Activated CD4-positive, CD25-positive, alpha-beta regulatory T cell treated with anti-CD3 and anti-CD28 coated beads, Interleukin-2, amount 50 U/mL, for 16 hours (primary cell): ENCODE measurements at regions not wholly inside any gene's neighbourhood (a gene's known extent, or its start where the extent isn't known, plus 50 kb on each side); places are given as distances from the start of the nearest gene placed in this dataset.

Experiments used
- DNase-seq: peaks from one replicate; pipeline ENCODE4 v3.0.0-alpha.2; 2020; ENCODE audit warnings: low read depth, low spot score

GRCh38 chr6:53417141-53417540, 68.4 kb upstream of the ELOVL5 start:
- no peak for DNase-seq

- DNase-seq = no peak
These were observed 64.6 kb upstream of the ELOVL5 start for GRCh38 chr6:53413326-53413725.

DNA sequence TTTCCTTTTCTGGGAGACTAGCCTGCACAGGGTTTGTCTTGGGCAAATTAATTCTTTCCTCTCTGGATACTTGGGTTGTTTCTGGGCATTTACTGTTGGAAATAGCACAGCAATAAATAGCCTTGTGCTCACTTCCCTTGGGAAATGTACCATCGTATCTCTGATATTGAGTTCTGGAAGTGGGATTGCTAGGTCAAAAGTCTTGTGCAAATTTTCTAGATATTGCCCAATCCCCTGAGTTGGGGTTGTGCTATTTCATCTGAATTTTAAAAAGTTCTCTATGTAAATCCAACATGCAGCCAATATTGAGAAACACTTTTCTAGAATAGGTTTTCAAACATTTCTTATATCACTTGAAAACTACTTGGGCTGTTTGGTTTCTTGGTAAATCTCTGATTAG, 64.0 kb upstream of the ELOVL5 start:
- no peak for DNase-seq

DNA sequence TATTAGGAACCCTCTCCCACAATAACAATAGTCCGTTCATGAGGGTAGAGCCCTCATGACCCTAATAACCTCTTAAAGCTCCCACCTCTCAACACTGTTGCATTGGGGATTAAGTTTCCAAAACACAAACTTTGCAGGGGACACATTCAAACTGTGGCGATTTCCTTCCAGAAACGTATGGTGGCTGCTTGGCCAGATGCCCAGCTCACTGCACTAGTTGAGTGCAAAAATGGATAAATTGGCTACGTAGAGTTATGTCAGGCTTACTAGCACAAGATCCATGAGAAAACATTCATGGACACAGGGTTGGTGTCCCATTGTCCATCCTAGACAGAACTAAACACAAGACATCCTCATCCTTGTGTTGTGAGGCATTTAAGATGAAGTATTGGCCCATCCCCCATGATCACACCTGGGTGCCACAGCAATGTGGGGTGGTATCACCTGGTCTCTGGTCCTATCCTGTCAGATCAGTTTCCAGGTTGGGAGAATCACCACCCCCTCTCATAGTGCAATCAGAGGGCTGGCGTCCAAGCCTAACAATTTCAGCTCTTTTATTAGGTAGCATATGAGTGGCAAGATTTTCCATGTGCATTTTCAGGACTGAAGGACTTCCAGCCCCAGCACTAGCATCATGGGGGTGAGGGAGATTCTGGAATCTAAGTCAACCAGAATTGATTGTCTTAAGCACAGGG, 63.4 kb upstream of the ELOVL5 start:
- DNase-seq = no peak

DNA sequence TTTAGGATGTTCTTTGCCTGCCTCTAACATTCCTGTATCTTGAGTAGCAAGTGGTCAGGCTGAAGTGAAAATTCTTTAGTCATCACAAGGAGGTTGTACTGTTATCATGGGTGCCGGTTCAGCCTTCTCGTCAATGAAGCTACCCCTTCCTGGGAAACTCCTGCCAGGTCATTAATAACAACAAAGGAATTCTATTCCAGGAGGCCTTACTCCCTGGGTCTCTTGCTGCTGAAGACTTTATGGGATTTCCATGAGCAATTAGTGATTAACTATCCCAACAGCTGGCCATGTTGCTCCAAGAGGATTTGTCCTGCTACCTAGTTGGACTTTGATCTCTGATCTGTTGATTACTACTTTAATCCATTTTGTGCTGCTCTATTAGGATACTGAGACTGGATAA, 62.7 kb upstream of the ELOVL5 start:
- no peak for DNase-seq

DNA sequence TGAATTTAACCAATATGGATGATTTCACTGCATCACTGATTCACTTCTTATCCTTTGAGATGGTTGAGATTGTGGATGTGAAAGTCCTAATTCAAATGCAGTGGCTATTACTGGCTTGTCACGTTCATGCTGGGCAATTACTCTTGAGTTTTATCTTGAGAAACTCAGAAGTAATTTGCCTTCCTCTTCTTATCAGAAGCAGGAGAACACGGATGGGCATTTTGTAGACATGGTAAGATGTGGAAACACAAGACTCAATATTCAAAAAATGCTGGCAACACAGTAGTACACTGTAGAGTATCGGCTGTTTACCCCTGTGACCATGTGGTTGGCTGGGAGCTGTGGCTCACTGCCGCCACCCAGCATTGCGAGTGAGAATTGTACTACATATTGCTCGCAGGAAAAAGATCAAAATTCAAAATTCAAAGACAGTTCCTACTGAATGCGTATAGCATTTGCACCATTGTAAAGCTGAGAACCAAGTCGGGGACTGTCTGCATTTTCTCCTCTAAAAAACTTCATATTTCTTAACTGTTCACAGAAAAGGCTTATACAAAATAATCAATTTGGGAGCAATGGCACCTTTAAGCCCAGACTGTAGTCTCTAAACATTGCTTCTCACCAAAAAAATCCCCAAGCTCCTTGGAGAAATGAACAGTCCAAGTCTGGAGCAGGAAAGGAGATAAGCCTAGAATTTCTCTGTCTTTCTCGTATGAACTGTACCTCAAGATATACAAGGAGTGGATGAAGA, 61.9 kb upstream of the ELOVL5 start:
- DNase-seq = peak; percentile 13

DNA sequence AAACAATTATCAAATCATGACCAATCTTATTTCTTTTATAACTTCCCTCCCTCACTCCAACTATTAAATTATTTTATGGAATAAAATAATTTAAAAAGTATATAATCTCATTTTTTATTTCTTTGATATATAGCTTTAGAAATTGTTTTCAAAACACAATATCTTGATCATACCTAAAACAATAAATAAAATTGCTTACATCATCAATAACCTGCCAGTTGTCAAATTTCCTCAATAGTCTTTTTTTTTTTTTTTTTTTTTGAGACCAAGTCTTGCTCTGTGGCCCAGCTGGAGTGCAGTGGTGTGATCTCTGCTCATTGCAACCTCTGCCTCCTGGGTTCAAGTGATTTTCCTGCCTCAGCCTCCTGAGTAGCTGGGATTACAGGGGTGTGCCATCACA, 60.1 kb upstream of the ELOVL5 start:
- DNase-seq = no peak

DNA sequence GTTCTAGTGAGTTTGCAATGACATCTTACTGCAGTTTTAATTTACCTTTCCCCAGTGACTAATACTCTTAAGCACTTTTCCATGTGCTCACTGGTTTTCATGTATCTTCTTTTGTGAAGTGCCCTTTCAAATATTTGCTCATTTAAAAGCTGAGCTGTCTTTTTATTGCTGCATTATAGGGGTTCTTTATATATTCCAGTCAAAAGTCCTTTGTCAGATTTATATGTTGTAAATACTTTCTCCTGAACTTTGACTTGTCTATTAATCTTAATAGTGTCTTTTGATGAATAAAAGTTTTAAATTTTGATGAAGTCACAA, 50.2 kb upstream of the ELOVL5 start:
- no peak for DNase-seq

- DNase-seq = no peak
These were observed 49.7 kb upstream of the ELOVL5 start for GRCh38 chr6:53398247-53399026.
